ENCODE measurements at regions not wholly inside any gene's neighbourhood (a gene's known extent, or its start where the extent isn't known, plus 50 kb on each side); places are given as distances from the start of the nearest gene placed in this dataset.

DNA sequence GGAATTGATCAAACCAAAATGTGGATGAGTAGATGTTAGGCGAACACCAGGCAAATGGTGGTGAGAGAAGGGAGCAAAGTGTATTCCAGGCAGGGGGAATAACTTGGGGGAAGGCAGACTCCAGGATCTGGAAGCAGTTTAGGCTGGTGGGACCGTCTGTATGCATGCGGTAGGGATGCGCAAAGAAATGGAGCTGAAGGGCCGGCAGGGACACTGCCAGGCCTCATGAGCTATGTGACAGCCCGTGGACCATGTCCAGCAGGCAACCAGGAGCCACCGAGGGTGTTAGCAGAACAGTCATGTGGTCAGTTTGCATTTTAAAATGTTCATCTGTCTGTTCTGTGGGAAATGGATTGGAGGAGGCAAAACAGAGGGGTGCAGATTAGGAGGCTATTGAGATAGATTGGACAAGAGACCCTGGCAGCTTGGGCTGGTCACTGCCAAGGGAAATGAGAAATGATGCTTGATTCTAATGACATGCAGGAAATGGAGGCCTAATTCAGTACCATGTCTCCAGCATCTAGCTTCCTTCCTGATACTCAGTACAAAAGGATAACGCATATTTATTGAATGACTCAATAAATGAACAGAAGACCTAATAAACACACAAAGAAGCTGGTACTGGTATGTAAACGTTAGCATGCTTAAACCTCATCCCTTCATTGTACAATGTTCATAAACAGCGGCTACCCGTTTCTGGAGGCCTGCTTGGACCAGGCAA is 412.4 kb downstream of the BUD13 start:
- Histone ChIP-seq H3K27me3 (ENCODE audit: control insufficient read depth, insufficient read depth, low read length, poor library complexity, severe bottlenecking) (no peaks in the 10 kb centered on the region), H3K4me1 (ENCODE audit: control insufficient read depth, insufficient read depth, low read length) (peaks cover 5% of the 10 kb centered on the region), H3K36me3 (ENCODE audit: control insufficient read depth, insufficient read depth, low read length) (no peaks in the 10 kb centered on the region), H3K27ac (ENCODE audit: low read depth, low read length) (no peak overlapping the region), H3K4me3 (ENCODE audit: low read length) (no peak overlapping the region), H3K9me3 (ENCODE audit: control insufficient read depth, low read length) (no peaks in the 10 kb centered on the region), H3K9ac (ENCODE audit: extremely low read depth, low read length, poor library complexity, severe bottlenecking) (no peak overlapping the region)
- Mint-ChIP-seq H3K4me3 (no peak overlapping the region), H3K9me3 (peaks cover 8% of the 10 kb centered on the region), H3K27ac (no peak overlapping the region), H3K27me3 (ENCODE audit: insufficient read depth) (peaks cover 28% of the 10 kb centered on the region), H3K36me3 (ENCODE audit: low read depth) (peaks cover 3% of the 10 kb centered on the region), H3K4me1 (peaks cover 35% of the 10 kb centered on the region)
- 94 to 95% methylated on average over 11 of the region's 11 CpGs for WGBS, 2 experiments (ENCODE audit: insufficient coverage in 1 of 2, insufficient read length in 1 of 2)
- DNase-seq = no peak
- TF ChIP-seq, protein P1, sequence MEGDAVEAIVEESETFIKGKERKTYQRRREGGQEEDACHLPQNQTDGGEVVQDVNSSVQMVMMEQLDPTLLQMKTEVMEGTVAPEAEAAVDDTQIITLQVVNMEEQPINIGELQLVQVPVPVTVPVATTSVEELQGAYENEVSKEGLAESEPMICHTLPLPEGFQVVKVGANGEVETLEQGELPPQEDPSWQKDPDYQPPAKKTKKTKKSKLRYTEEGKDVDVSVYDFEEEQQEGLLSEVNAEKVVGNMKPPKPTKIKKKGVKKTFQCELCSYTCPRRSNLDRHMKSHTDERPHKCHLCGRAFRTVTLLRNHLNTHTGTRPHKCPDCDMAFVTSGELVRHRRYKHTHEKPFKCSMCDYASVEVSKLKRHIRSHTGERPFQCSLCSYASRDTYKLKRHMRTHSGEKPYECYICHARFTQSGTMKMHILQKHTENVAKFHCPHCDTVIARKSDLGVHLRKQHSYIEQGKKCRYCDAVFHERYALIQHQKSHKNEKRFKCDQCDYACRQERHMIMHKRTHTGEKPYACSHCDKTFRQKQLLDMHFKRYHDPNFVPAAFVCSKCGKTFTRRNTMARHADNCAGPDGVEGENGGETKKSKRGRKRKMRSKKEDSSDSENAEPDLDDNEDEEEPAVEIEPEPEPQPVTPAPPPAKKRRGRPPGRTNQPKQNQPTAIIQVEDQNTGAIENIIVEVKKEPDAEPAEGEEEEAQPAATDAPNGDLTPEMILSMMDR (conservative IDR thresholded peaks at IDR 0.05) = no peak

DNA sequence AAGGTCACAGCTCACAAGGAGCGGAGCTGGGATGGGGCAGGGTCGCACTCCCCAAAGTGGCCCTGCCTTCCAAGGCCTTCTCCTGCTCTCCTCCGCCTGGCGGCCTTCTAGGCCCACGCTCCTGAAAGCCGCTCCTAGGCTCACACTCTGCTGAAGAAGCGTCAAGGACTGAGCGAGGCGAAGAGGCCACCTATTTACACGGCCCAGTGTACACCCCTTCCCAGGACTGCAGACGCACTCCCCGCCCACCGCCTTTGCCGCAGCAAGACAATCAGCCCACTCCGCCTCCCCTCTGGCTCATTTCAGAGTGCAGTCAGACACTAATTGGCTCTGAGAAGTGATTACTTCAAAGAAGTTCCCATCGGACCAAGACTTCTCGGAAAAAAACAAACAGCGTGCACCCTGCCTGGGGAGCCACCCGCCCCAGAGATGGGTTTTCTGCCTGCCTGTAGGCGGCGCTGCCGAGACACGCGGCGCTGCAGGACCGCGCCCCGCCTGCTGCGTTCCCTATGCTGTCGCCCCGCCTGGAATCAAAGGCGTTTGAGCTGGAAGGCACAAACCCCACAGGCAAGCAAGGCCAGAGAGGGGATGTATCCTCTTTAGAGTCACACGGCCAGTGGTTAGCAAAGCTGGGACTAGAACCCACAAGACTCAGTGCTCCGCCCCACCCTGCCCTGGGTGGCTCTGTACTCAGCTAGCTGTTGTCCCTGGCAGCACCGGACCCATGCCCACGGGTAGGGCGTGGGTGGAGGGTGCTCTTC is 414.8 kb downstream of the BUD13 start:
- TF ChIP-seq, protein P1 (conservative IDR thresholded peaks at IDR 0.05) = peak; percentile 99
- 68 to 88% methylated on average over 22 to 37 of the region's 37 CpGs for WGBS, 2 experiments (ENCODE audit: insufficient coverage in 1 of 2, insufficient read length in 1 of 2)
- H3K4me3 Mint-ChIP-seq = peak overlapping the region; percentile 21
- Histone ChIP-seq H3K27me3 (ENCODE audit: control insufficient read depth, insufficient read depth, low read length, poor library complexity, severe bottlenecking) (no peaks in the 10 kb centered on the region), H3K9me3 (ENCODE audit: control insufficient read depth, low read length) (no peaks in the 10 kb centered on the region), H3K27ac (ENCODE audit: low read depth, low read length) (no peak overlapping the region), H3K36me3 (ENCODE audit: control insufficient read depth, insufficient read depth, low read length) (no peaks in the 10 kb centered on the region), H3K9ac (ENCODE audit: extremely low read depth, low read length, poor library complexity, severe bottlenecking) (no peak overlapping the region), H3K4me3 (ENCODE audit: low read length) (no peak overlapping the region), H3K4me1 (ENCODE audit: control insufficient read depth, insufficient read depth, low read length) (peaks cover 5% of the 10 kb centered on the region)
- peaks cover 30% of the 10 kb centered on the region for H3K27me3 Mint-ChIP-seq (ENCODE audit: insufficient read depth)
- peaks cover 35% of the 10 kb centered on the region for H3K4me1 Mint-ChIP-seq
- no peaks in the 10 kb centered on the region for H3K36me3 Mint-ChIP-seq (ENCODE audit: low read depth)
- H3K27ac Mint-ChIP-seq = no peak overlapping the region
- peak; percentile 94 for DNase-seq
- no peaks in the 10 kb centered on the region for H3K9me3 Mint-ChIP-seq

DNA sequence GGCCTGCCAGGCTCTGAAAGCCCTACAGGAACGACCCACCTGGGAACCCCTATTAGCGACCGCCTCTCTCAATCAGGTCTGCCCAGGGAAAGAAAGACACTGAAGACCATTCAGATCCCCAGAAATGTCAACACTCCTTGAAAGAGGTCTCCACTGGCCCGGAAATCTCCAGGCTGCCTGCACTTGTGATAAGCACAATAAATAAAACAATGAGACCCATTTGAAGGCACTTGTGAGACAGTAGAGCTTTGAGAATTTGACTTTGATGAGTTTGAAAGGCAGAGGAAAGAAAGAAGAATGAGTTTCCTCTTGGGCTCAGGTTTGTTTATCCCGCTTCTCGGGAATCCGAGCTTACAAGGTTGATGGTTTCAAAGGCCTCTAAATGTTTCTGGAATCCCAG is 416.3 kb downstream of the BUD13 start:
- H3K9me3 Mint-ChIP-seq = no peaks in the 10 kb centered on the region
- no peaks in the 10 kb centered on the region for H3K36me3 ChIP-seq (ENCODE audit: control insufficient read depth, insufficient read depth, low read length)
- no peaks in the 10 kb centered on the region for H3K9me3 ChIP-seq (ENCODE audit: control insufficient read depth, low read length)
- H3K27ac ChIP-seq (ENCODE audit: low read depth, low read length) = no peak overlapping the region
- WGBS, 2 experiments (ENCODE audit: insufficient coverage in 1 of 2, insufficient read length in 1 of 2) = 88 to 90% methylated on average over 3 to 7 of the region's 7 CpGs
- H3K4me1 ChIP-seq (ENCODE audit: control insufficient read depth, insufficient read depth, low read length) = peaks cover 5% of the 10 kb centered on the region
- H3K27me3 ChIP-seq (ENCODE audit: control insufficient read depth, insufficient read depth, low read length, poor library complexity, severe bottlenecking) = no peaks in the 10 kb centered on the region
- no peaks in the 10 kb centered on the region for H3K36me3 Mint-ChIP-seq (ENCODE audit: low read depth)
- H3K27me3 Mint-ChIP-seq (ENCODE audit: insufficient read depth) = peaks cover 20% of the 10 kb centered on the region
- H3K4me3 Mint-ChIP-seq = no peak overlapping the region
- TF ChIP-seq, protein P1 (conservative IDR thresholded peaks at IDR 0.05) = no peak
- H3K4me1 Mint-ChIP-seq = peaks cover 23% of the 10 kb centered on the region
- no peak for DNase-seq
- H3K9ac ChIP-seq (ENCODE audit: extremely low read depth, low read length, poor library complexity, severe bottlenecking) = no peak overlapping the region
- peak overlapping the region; percentile 26 for H3K27ac Mint-ChIP-seq
- H3K4me3 ChIP-seq (ENCODE audit: low read length) = no peak overlapping the region

All from endodermal cell (in vitro differentiated cells).